Hepatocyte (in vitro differentiated cells): ENCODE measurements at regions not wholly inside any gene's neighbourhood (a gene's known extent, or its start where the extent isn't known, plus 50 kb on each side); places are given as distances from the start of the nearest gene placed in this dataset.

Experiments
- CTCF ChIP-seq: fragments of 200-600 bp; sonication (generic); IDR thresholded peaks from 2 replicates; pipeline ENCODE4 v1.5.1; 2016; ENCODE audit warnings: antibody characterized with exemption, mild to moderate bottlenecking; ENCODE audit not compliant: poor library complexity
- EZH2 ChIP-seq: fragments of 200-600 bp; sonication (generic); IDR thresholded peaks from 2 replicates; pipeline ENCODE4 v1.6.1; 2016; ENCODE audit warnings: antibody characterized with exemption, mild to moderate bottlenecking, borderline replicate concordance
- EZH2phosphoT487 ChIP-seq: fragments of 200-600 bp; sonication (generic); IDR thresholded peaks from one replicate; pipeline ENCODE4 v1.6.1; 2018; ENCODE audit warnings: antibody characterized with exemption, mild to moderate bottlenecking, low read depth, moderate library complexity; ENCODE audit not compliant: unreplicated experiment, severe bottlenecking

GRCh38 chr7:18408868-18409267 lies 86.7 kb upstream of the HDAC9 start:
- TF ChIP-seq CTCF = no peak
- no peak for TF ChIP-seq EZH2
- no peak for TF ChIP-seq EZH2phosphoT487
